Femur (tissue), 1 donor: ENCODE measurements at regions not wholly inside any gene's neighbourhood (a gene's known extent, or its start where the extent isn't known, plus 50 kb on each side); places are given as distances from the start of the nearest gene placed in this dataset.
A peak's percentile ranks its signal among the peaks of the same experiment; 100 is the strongest.
"Not testable (repeated sequence)": the region's sequence is repeated elsewhere in the genome, so short reads cannot be mapped to it uniquely, and the experiment has no call there.

Experiments used
- DNase-seq: peaks from one replicate; pipeline ENCODE4 v3.0.0-alpha.2; 2017

DNA sequence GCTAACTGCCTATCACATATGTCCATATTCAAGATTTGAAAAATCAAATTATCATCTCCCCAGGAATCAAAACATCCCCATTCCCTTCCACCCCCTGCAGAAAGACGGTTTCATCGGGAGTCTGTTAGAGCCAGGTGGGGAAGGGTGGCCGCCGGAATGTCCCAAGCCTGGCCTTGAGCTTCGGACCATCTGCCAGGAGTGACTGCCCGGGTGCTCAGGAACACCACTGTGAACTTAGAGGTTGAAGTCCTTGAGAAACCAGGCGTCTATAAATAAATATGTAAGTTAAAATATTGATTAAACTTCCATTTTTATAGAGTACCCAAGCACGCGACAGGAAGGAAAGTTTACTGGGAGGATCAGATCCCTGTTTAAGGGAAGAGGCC, 250.8 kb downstream of the DLL1 start:
- no peak for DNase-seq

DNA sequence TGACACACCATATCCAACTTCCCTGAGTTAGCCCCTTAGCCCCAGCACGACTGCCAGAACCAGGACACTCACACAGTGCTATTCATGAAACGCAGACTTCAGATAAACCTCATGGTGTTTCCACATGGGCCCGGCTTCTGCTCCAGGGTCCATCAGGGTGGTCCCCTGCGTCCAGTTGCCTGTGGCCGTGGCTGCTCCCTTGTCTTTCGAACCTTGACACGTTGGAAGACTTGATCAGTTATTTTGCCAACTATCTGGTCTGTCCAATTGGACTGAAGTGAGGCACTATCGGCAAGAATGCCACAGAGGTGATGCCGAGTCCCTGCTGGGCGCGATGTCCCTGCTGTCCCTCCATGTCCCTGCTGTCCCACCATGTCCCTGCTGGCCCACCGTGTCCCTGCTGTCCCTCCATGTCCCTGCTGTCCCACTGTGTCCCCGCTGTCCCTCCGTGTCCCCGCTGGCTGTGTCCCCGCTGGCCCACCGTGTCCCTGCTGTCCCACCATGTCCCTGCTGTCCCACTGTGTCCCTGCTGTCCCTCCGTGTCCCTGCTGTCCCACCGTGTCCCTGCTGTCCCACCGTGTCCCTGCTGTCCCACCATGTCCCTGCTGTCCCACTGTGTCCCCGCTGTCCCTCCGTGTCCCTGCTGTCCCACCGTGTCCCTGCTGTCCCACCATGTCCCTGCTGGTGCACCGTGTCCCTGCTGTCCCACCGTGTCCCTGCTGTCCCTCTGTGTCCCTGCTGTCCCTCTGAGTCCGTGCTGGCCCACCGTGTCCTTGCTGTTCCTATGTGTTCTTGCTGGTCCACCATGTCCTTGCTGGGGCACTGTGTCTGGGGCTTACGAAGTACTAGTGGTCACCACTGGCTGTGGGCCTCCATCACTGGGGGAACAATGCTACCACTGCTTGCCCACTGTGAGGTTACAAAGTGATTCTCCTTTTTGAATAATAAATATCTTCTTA, 251.4 kb downstream of the DLL1 start:
- DNase-seq: no peak

DNA sequence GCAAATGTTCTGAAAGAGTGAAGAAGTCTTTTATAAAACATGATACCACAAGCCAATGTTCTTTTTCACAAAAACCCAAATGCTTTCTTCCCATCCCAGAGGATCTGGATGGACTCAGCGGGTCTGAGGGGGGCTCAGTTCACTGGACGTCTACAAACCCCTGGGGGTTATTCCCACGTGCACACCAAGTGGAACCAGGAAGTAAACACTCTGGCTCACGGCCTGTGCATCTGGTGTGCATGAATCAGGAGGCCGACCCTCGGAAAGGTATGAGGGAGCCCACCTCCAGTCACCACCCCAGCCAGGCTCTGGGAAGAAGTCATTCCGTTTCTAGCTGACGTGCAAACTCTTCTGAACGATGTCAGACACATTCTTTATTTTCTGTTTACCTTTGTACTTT, 252.2 kb downstream of the DLL1 start:
- no peak for DNase-seq

DNA sequence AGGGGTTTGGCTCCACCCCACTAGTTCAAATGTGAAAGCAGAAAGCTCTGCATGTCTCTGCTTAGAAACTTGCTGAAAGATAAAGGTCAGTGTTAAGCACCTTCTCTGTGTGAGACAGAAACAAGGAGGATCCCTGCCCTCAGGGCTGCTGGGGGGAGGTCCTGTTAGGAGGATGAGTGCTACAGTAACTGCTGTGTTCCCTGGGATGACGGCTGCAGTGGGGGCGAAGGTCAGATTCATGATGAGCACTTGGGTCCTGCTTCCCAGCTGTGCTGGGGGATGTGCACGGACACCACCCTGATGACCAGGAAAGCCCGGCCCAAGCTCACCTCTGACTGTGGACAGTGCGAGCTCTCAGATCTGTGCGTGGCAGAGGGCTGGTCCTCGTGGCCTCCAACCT, 252.6 kb downstream of the DLL1 start:
- DNase-seq: no peak

DNA sequence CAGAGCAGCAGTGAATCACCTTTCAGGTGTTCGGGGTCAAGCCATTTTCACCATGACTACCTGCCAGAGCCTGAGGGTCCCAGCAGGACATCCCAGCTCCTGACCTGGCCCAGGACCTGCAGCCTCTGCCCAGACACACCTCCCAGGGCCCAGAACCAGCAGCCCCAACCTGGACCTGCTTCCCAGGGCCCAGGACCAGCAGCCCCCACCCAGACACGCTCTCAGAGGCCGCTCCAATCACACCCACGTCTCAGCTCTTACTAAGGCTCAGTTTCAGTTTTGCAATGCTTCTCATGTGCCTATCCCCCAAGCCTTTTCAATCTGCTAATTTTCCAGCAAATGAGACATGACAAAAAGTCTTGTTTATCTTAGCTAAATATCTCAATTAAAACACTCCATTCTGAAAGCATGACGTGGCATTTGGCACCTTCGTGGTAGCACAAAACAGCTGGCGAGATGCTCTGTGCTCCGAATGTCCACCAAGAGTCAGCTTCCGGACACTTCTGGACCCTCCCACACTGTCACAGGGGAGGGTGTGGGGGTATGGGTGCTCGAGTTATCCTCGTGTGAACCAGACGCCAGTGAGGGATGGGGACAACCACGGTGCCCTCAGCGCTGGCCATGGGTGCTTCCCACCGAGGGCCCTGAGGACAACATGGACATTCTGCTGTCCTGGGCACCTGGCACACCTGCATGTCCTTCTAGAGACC, 253.2 kb downstream of the DLL1 start:
- no peak for DNase-seq

DNA sequence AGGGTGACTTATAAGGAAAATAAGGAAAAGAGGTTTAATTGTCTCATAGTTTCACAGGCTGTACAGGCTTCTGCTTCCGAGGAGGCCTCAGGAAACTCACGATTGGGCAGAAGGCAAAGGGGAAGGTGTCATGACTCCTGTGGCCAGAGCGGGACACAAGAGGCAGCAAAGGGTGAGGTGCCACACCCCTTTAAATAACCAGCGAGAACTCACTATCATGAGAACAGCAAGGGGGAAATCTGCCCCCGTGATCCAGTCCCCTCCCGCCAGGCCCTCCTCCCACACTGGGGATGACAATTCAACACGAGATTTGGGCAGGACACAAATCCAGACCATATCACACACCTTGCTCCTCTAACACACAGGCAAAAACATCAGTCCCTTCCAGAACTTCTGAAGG, 254.0 kb downstream of the DLL1 start:
- no peak for DNase-seq

DNA sequence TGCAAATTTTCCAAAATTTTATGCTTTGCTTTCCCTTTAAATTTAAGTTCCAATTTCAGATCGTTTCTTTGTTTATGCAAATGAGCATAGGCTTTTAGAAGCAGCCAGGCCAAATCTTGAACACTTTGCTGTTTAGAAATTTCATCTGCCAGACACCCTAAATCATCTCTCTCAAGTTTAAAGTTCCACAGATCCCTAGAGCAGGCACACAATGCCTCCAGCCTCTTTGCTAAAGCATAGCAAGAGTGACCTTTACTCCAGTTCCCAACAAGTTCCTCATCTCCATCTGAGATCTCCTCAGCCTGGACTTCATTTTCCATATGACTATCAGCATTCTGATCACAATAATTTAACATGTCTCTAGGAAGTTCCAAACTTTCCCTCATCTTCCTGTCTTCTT, 254.5 kb downstream of the DLL1 start:
- DNase-seq: not testable (repeated sequence)

DNA sequence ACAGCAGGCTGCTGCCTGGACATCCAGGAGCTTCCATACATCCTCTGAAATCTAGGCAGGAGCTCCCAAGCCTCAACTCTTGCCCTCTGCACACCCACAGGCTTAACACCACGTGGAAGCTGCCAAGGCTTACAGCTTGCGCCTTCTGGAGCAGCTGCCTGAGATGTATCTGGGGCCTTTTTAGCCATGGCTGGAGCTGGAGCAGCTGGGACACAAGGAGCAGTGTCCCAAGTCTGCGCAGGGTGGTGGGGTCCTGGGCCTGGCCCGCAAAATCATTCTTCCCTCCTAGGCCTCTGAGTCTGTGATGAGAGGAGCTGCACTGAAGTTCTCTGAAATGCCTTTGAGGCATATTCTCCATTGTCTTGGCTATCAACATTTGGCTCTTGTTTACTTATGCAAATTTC, 255.0 kb downstream of the DLL1 start:
- DNase-seq: no peak

DNA sequence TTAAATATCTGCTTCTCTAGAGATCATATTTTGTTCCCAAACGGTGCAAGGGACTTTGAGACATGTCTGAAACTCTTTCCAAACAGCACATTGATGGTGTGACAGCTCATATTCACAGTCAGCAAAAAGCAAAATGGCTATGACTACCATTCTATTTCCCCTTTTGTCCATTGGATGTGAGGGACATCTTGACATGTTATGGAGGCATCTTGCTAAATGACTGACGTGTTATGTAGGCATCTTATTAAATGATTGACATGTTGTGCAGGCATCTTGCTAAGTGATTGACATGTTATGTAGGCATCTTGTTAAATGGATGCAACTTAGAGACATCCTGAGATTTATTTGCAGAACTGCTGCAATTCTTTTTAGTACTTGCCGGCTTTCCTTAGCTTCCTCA, 255.8 kb downstream of the DLL1 start:
- no peak for DNase-seq

DNA sequence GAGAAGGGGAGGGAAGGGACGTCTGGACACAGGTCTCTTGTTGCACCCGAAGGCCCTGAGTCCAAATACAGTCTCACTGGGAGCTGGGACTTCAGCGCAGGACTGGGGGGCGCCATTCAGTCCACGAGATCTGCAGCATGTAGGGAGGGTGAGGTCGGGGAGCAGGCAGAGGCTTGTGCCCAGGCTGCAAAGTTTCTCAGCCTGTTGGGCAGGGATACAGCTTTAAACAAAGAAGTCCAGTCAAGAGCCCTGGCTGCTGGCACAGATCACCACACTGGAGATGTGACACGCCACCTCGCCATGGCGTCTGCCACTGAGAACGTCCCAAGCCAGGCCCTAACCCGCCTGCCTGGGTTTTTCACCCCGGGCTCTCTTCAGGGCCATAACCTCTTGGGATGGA, 256.6 kb downstream of the DLL1 start:
- no peak for DNase-seq

DNA sequence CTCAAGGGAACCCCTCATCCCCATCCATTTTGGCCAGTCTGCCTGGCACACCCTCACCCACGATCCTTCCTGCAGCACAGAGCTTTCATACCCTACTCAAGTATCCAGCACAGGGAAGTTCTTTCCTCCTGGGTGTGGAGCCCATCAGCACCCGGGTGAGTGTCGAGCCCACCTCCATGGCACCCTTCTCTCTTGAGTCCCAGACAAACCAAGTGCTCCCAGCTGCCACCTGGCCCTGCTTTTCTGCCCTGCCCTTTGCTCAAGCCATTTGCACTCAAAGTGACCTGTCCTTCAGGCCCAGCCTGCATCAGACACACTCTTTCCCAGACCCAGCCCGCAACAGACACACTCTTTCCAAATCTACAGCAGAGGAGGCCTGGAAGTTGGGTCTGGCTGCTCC, 257.2 kb downstream of the DLL1 start:
- no peak for DNase-seq

DNA sequence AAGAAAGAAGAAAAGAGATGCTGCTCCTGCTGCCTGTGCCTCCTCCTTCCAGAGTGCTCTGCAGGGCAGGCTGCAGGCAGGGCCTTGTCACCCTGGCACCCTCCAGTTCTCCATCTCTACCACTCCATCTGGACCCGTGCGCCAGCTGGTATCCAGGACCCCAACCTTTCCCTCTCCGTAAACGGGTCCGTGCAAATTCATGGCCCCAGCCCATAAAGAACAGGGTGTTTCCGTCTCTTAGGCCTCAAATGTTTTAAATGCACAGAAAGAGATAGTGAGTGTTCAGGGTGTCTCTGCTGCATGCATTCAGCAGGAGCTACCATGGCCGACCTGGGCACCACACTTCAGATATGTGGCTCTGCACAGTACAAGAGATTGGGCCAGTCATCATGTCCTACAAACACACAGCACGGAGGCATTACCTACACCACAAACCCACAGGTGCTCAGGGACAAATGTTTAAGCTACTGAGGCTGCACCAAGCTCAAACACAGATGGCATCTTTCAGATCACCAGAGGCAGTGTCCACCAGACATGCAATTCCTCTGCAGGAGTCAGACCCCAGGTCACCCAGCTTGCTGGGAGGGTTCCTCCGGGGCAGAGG, 258.1 kb downstream of the DLL1 start:
- DNase-seq: no peak

DNA sequence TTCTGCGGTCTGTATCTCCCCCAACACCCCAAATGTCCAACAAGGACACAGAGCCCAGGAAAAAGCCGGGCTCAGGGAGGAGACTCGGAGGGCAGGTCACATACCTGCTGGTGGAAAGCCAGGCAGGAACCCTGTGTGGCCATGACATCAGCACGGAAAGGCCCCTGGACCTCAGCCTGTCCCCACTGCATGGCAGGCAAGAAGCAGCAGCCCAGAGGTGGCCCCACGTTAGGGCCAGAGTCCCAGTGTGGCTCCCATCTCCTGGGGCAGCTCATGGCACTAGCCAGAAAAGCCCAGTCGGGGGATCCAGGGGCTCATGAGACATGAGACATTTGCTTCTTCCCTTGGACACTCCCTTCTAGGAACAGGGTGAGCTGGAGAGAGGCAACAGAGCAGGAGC, 258.7 kb downstream of the DLL1 start:
- no peak for DNase-seq

DNA sequence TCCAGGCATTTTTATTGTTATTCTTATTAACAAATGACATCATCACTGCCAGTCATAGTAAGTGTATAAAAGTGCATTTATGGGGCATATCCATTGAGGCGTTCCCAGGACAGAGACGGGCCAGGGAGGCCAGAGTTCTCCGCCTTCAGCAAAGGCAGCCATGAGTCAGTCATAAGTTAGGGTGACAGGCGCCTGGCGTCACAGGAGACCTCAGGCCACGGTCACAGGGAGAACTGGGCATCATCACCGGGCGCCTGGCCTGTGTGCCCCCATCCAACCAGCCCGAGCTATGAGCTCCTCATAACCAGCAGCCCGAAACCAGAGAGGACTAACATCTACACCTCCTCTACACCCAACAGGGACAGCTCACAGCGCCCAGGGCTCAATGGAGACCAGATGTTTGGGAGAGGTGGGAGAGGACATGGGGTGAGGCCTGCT, 259.2 kb downstream of the DLL1 start:
- no peak for DNase-seq

DNA sequence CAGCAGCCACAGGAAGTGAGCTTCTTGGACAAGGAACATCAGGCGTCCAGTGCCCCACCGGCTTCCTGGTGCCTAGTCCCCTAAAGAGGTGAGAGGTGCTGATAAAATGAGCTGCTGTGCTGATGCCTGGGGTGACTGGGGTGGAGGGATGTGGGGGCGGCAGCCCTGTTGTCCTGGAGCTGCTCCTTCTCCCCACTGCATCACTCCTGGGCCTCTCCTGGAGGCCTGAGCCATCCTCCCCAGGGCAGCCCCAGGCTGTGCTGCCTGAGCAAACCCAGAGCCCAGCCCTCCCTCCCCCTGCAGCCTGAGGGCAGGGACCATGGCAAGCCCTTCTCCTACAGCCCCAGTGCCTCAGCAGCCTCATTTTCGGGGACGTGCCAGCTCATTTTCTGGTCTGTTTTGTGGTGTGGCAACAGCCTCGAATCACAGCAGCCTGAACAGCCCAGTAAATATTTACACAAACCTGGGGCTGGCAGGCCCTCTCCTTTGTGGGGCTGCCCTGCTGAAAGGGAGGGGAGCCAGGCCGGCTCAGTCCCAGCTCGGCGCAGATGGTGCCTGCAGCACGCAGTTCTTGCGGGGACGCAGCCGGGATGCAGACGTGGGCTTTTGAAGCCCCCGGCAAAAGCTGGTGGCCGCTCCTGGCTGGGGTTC, 259.9 kb downstream of the DLL1 start:
- no peak for DNase-seq

DNA sequence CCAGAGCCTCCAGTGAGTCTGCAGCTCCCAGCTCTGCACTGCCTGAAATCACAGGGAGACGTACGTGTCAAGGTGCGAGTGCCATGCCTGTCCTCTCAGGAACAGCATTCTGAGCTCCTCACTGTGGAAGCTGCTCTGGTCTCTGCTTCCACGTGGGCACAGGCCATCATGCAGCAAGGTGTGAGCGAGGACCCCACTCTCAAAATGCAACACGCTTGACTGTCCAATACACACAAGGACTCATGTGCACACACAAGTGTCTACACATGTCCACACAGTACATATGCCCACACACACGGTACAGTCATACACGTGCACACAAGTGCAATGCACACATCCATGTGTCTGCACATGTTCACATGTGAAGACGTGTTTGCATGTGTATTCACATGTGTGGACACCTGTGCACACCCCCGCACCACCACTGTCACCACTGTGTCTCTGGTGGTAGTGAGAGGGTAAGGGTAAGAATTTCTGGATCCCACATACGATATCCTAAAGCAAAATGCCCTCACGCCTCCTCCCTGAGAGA, 260.5 kb downstream of the DLL1 start:
- no peak for DNase-seq

DNA sequence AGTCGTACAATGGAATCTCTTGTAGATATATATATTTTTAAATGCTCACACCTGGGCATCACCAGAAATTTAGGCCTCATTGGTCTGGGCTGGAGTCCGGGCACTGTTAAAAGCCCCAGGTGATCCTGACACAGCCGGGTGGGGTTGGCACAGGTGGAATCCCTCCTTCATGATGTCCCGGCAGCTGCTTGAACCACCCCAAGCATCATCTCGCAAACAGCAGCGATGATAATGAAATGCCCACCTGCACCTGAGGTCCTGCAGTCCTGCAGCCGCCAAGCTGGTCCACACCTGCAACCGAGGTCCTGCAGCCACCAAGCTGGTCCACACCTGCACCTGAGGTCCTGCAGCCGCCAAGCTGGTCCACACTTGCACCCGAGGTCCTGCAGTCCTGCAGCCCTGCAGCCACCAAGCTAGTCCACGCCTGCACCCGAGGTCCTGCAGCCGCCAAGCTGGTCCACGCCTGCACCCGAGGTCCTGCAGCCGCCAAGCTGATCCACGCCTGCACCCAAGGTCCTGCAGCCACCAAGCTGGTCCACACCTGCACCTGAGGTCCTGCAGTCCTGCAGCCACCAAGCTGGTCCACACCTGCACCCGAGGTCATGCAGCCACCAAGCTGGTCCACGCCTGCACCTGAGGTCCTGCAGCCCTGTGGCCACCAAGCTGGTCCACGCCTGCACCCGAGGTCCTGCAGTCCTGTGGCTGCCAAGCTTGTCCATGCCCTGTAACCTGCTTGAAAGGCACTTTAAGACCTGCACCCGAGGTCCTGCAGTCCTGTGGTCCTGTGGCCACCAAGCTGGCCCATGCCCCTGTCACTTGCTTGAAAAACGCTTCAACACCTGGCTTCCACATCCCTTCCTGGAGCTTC, 261.2 kb downstream of the DLL1 start:
- DNase-seq: no peak

DNA sequence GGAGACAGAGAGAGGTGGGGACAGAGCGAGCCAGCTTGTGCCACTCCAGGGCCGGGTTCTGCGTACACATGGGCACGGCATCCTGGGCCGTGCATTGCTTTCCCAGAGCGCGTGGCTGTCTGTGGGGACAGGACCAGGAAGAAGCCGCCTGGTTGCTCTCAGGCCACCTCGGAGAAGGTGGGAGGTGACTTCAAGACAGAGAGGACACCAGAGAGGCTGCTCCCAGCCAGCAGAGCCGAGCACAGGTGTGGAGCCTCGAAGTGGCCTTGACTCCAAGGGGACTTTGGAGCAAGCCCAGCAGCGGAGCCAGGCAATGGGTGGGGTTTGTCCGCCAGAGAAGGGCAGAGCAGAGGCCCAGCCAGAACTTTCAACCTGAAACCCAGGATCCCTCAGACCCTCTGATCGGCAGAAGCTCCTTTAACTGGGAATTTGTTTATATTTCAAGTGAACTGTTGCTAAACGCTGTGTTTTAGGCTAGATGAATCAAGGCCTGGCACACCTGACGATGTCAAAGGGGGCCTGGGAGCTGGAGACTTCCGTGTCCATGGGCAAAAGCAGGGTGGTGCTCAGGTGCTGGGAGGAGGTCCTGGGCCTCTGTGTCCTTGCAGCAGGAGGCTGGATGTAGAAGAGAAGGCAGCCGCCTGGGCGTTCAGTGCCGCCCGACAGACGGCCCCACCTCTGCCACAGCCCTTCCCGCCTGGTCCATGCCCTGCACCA, 262.1 kb downstream of the DLL1 start:
- DNase-seq: no peak

DNA sequence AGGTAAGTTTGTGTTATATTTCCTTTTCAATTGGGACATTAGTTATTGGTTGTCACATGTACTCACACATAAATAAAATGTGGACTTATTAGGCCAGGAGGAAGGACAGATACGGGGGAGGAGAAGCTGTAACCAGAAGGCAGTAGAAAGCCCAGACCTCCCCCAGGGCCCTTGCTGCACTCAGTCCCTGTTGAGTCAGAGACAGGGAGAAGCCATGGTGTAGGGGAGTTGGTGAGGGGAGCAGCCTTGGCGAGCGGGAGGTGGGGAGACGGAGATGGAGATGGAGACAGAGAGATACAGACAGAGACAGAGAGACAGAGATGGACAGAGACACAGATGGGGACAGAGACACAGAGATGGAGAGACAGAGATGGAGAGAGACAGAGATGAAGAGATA, 263.2 kb downstream of the DLL1 start:
- no peak for DNase-seq

DNA sequence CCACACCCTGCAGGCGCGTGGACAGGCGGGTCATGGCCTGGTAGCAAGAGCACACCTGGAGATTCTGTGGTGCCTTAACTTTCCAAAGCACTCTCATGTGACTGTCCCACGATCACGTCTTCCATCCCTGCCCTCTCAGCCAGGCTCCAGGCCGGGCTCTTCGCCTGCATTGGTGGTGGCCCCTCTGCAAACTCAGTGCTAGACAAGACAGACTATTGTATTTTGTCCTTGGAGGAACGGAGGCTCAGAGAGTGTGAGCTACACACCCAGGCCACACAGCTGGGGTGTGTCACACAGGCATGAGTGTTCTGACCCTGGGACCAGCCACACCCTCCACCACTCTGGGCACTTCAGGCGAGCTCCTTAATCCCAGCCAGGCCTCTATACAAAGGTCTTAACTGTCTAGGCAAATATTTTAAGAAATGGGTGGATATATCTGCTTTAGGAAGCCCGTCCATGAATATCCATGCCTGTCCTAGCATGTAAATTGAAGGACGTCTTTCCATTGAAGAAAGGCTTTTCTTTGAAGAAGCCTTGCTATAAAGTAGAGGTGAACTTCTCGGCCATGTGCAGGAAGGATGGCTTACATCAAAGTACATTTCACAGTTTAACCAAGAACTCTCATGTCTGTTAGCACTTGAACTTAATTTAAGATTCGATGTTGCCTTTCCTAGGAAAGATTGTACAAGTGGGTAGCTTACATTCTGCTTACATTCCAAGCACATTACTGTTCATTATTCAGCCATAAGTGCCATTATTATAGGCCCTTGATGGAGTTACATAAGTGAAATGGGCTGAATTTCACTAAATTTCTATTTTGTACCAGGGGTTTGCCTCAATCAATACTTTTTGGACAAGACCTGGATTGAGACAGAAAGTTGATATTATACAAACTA, 263.9 kb downstream of the DLL1 start:
- peak; percentile 4 for DNase-seq
